Subcutaneous abdominal adipose tissue (tissue), 5 donors: ENCODE measurements at regions not wholly inside any gene's neighbourhood (a gene's known extent, or its start where the extent isn't known, plus 50 kb on each side); places are given as distances from the start of the nearest gene placed in this dataset.

ENCODE experiments used
- H3K27ac ChIP-seq: one replicate; pipeline ENCODE4 v1.7.0; 2013; ENCODE audit warnings: low read depth, mild to moderate bottlenecking, inconsistent platforms, low read length, moderate library complexity
- H3K27me3 ChIP-seq, 5 donors: one replicate each; pipeline ENCODE4 v1.7.0; 2013; ENCODE audit warnings: low read length in 5 of 5, inconsistent platforms in 1 of 5; ENCODE audit not compliant: control insufficient read depth in 5 of 5, insufficient read depth in 4 of 5
- H3K36me3 ChIP-seq, 5 donors: one replicate each; pipeline ENCODE4 v1.7.0; 2013; ENCODE audit warnings: low read length in 5 of 5; ENCODE audit not compliant: control insufficient read depth in 5 of 5, insufficient read depth in 5 of 5
- H3K4me1 ChIP-seq, 5 donors: one replicate each; pipeline ENCODE4 v1.7.0; 2013; ENCODE audit warnings: low read length in 5 of 5, mild to moderate bottlenecking in 3 of 5, moderate library complexity in 1 of 5; ENCODE audit not compliant: control insufficient read depth in 5 of 5, insufficient read depth in 5 of 5
- H3K4me3 ChIP-seq, 5 donors: one replicate each; pipeline ENCODE4 v1.7.0; 2013; ENCODE audit warnings: low read length in 5 of 5, low read depth in 1 of 5
- H3K9ac ChIP-seq, 5 donors: one replicate each; pipeline ENCODE4 v1.7.0; 2013; ENCODE audit warnings: low read length in 5 of 5, mild to moderate bottlenecking in 4 of 5, moderate library complexity in 3 of 5
- H3K9me3 ChIP-seq, 5 donors: one replicate each; pipeline ENCODE4 v1.7.0; 2013; ENCODE audit warnings: low read length in 5 of 5; ENCODE audit not compliant: control insufficient read depth in 5 of 5
- donor health status: healthy.
- donor health status: healthy.
- donor health status: healthy.
- donor health status: healthy.
- donor health status: healthy.

DNA sequence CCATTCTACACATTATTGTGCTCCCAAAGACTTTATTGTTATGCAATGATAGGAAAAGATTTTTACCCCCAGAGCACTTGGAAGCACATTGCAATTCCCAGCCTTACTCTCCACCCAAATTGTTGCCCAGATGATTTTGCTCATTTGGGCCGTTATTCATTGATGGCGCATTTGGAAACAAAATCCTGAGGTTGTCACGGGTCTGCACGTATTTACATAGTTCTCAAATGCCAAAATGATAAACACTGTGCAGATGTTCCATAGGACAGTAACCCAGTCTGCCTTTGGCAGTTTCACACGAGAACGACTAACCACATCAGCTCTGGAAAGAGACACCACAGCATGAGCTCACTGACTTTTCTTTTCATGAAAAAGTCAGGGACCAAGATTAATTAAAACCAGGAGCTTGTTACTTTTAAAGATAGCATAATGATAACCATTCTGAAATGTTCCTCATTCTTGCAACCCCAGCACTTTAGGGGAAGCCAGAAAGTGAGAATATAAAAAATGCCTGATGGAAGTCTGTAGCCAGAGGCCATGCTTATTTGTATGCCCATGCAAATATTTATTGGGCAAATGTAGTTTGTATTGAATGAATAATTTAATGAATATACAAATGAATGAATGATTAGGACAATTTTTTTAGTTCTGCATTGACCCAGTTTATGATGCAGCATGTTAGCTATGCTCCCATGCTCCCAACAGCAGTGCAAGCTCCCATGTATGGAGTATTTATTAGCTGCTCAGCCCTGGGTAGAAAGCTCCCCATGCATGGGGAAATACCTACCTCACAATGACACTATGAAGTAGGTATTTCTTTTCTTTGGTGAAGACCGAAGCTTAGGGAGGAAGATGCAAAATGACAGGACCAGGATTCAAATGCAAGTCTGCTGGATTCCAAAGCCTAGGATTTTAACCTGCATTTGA, 84.6 kb downstream of the MAIP1 start:
- Histone ChIP-seq H3K36me3 (no peaks in the 10 kb centered on the region), H3K4me1 (no peaks in the 10 kb centered on the region), H3K27ac (no peak overlapping the region), H3K4me3 (no peak overlapping the region), H3K27me3 (no peaks in the 10 kb centered on the region), H3K9ac (no peak overlapping the region), H3K9me3 (no peaks in the 10 kb centered on the region)

DNA sequence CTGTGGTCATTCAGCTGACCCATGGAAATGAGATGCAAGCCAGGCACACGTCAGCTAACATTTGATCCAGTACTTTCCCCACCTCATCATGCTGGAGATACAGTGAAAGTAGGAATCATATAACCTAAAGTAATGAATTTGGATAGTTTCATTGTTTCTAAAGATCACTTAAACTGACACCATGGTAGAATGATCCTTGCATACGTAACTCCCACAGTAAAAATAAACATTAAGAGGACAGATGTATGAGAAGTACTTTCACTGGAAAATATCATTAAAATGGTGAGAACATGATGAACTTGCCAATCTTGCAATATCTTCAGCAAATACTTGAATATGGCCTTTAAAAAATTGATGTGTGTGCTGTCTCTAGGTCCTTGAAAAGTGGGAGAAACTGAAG, 85.4 kb downstream of the MAIP1 start:
- Histone ChIP-seq H3K4me1 (no peaks in the 10 kb centered on the region), H3K4me3 (no peak overlapping the region), H3K9ac (no peak overlapping the region), H3K27ac (no peak overlapping the region), H3K36me3 (no peaks in the 10 kb centered on the region), H3K27me3 (no peaks in the 10 kb centered on the region), H3K9me3 (peaks cover 0 to 7% (median 3%) of the 10 kb centered on the region in 5 donors)

DNA sequence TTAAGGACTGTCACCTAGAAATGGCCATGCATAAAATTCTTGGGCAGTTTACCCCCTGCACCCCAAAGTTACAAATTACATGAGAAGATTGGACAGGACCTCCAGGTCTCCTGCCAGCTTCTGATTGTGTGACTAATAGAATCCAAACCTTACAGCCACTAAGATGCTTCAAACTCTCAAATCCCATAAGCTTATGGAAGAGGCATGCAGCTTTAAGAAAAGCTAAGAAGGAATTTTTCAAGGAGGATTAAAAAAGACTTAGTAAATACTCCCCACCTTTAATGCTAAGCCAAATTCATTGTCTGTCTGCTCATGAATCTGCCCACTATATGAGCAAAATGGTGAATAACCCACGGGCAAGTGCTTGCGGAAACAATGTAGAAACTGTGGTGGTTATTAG, 86.3 kb downstream of the MAIP1 start:
- Histone ChIP-seq H3K27ac (no peak overlapping the region), H3K27me3 (no peaks in the 10 kb centered on the region), H3K4me1 (no peaks in the 10 kb centered on the region), H3K9ac (no peak overlapping the region), H3K9me3 (peaks cover 0 to 9% (median 3%) of the 10 kb centered on the region in 5 donors), H3K4me3 (no peak overlapping the region), H3K36me3 (no peaks in the 10 kb centered on the region)

DNA sequence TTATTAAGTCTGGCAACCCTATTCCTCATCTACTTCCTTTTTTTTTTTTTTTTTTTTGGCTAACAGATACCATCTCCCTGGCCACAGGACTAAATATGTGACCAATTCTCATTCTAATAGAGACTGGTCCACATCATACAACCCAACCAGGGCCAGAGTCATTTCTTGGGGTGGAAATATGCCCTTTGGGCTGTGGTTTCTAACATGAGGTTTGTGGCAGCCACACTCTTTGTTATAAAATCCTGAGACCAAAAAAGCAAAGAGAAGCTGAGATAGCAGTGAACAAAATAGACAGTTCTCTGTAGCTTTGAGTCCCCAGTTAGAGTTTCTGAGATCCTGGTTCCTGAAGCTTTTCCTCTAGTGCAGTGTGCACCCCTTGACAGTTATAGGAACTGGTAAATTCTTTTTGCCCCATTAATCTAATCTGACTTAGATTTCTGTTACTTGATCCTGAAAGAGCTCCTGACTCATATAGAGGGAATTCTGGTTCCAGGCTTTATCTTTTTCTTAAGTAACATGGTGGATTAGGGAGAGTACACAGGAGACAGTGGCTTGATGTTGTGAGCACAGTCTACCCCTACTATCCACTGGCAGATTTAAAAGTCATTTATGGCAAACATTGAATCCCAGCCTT, 86.8 kb downstream of the MAIP1 start:
- Histone ChIP-seq H3K9ac (no peak overlapping the region), H3K27ac (no peak overlapping the region), H3K27me3 (no peaks in the 10 kb centered on the region), H3K36me3 (no peaks in the 10 kb centered on the region), H3K4me1 (no peaks in the 10 kb centered on the region), H3K9me3 (peaks cover 0 to 9% (median 3%) of the 10 kb centered on the region in 5 donors), H3K4me3 (no peak overlapping the region)

DNA sequence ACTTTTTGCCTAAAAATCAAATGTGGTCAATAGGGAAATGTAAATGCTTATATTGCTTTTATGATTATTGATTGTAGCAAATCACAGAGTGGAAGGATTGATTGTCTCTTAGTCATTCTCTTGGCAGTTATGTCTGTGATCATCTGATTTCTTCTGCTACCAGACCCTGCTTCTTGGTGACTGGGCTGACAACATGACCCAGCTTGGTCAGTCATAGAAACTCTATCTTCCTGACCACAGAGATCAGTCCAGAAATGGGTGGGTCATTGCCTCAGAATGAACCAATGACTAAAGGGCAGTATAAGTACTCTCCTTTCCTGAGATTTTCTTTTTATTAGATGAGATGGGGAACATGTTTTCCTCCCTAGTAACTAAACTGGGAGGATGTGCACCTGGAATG, 87.6 kb downstream of the MAIP1 start:
- no peaks in the 10 kb centered on the region for H3K36me3 ChIP-seq
- H3K9ac ChIP-seq = no peak overlapping the region
- H3K27me3 ChIP-seq = no peaks in the 10 kb centered on the region
- H3K27ac ChIP-seq = no peak overlapping the region
- H3K4me3 ChIP-seq = no peak overlapping the region
- no peaks in the 10 kb centered on the region for H3K4me1 ChIP-seq
- peaks cover 0 to 9% (median 3%) of the 10 kb centered on the region in 5 donors for H3K9me3 ChIP-seq

DNA sequence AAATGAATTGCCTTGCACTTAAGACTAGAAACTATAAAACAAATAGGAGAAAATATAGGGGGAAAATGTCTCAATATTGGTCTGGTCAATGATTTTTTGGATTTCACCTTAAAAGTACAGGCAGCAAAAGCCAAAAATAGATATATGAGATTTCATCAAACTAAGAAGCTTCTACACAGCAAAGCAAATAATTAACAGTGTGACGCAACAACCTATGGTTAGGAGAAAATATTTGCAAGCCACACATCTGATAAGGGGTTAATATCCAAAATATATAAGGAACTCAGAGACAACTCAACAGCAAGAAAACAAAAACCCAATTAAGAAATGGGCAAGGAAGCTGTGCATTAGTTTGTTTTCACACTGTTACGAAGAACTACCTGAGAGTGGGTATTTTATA, 89.1 kb downstream of the MAIP1 start:
- peaks cover 0 to 9% (median 3%) of the 10 kb centered on the region in 5 donors for H3K9me3 ChIP-seq
- no peak overlapping the region for H3K27ac ChIP-seq
- H3K4me1 ChIP-seq = no peaks in the 10 kb centered on the region
- H3K4me3 ChIP-seq = no peak overlapping the region
- H3K27me3 ChIP-seq = no peaks in the 10 kb centered on the region
- H3K9ac ChIP-seq = no peak overlapping the region
- H3K36me3 ChIP-seq = no peaks in the 10 kb centered on the region

DNA sequence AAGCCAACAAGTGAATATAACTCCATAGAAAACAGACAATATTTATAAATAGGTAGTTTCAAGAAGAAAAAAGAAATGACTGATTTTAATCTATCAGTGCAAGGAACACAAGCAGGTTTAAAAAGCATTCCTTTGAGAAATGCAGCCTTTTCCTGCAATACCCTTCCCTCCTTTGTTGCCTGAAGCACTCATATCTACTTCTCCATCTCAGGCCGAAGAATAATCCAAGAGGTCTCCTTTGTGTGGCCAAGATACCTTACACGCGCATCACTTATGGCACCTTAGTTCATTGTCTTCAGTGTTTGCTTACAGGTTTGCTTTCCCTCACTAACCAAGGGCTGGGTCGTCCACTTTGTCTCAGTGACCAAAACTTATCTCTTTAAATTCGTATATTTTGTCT, 93.0 kb downstream of the MAIP1 start:
- Histone ChIP-seq H3K9me3 (peaks cover 0 to 9% (median 3%) of the 10 kb centered on the region in 5 donors), H3K27ac (no peak overlapping the region), H3K36me3 (no peaks in the 10 kb centered on the region), H3K4me3 (no peak overlapping the region), H3K27me3 (no peaks in the 10 kb centered on the region), H3K9ac (no peak overlapping the region), H3K4me1 (peaks cover 0 to 4% (median 0%) of the 10 kb centered on the region in 5 donors)

DNA sequence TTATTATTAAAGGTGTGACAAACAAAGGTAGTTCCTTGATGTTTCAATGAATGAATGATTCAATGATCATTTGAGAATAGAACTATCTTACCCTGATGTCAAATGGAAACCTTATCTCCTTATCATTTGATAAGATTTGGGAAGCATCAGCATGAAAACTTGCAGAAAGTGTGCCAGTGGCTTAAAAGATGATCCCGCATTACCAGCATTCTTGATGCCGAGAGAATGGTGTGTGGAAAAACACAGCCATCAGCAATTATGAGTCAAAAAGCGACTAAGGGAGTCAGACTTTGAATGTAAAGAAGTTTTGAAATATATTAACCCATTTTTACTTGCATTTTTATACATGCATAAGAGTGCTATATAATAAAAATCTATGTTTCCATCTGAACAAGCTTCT, 93.7 kb downstream of the MAIP1 start:
- Histone ChIP-seq H3K9ac (no peak overlapping the region), H3K9me3 (peaks cover 0 to 9% (median 3%) of the 10 kb centered on the region in 5 donors), H3K4me1 (peaks cover 0 to 4% (median 0%) of the 10 kb centered on the region in 5 donors), H3K36me3 (no peaks in the 10 kb centered on the region), H3K27ac (no peak overlapping the region), H3K27me3 (no peaks in the 10 kb centered on the region), H3K4me3 (no peak overlapping the region)

DNA sequence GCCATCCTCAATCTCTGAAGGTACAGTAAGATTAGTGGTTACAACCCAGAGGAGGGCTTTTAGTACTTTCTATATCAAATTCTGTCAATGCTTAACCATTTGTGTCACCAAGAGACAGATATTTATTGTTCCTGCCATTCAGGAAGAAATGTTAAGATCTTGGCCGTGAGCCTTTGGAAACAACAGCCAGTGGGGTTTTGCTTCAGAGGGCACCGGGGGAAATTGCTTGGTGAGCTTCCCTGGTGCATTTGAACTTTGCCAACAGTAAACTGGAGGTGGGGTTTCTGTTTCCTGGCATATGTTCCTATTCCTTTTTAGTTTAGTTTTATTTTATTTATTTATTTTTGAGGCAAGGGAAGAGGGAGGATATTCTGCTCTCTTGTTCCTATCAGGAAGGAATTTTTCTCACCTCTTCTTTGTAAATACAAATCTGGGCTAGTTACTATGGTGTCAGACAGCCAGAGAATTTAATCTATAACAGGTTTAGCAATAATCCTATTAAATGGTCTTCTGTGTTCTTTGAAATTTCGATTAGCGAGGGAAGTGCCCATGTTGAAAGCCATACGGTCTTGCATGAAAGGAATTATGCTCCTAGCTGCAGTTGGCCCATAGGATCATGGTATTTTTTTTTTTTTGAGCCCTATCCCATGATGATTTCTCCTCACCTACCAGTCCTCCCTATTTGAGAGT, 95.7 kb downstream of the MAIP1 start:
- Histone ChIP-seq H3K9ac (no peak overlapping the region), H3K27ac (no peak overlapping the region), H3K27me3 (peaks cover 0 to 4% (median 0%) of the 10 kb centered on the region in 5 donors), H3K4me3 (no peak overlapping the region), H3K4me1 (peaks cover 0 to 4% (median 0%) of the 10 kb centered on the region in 5 donors), H3K9me3 (peaks cover 0 to under 1% (median 0%) of the 10 kb centered on the region in 5 donors), H3K36me3 (no peaks in the 10 kb centered on the region)

DNA sequence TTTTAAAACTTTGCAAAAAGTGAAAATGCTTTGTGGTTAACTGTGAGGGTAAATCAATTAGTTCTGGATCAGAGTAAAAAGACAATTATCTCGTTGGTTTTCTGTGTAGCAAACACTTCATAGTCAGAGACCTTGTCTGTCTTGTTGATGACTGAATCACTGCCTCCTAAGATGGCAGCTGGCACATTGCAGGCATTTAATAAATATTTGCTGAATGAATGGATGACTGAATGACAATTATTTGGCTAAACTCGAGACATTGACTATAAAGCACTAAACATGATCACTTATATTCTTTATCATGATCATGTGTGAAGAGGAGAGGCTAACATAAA, 96.2 kb downstream of the MAIP1 start:
- no peak overlapping the region for H3K9ac ChIP-seq
- H3K4me3 ChIP-seq = no peak overlapping the region
- no peak overlapping the region for H3K27ac ChIP-seq
- H3K9me3 ChIP-seq = no peaks in the 10 kb centered on the region
- H3K4me1 ChIP-seq = peaks cover 0 to 4% (median 0%) of the 10 kb centered on the region in 5 donors
- H3K36me3 ChIP-seq = no peaks in the 10 kb centered on the region
- H3K27me3 ChIP-seq = peaks cover 0 to 4% (median 0%) of the 10 kb centered on the region in 5 donors
